Keratinocyte (primary cell): ENCODE measurements at regions not wholly inside any gene's neighbourhood (a gene's known extent, or its start where the extent isn't known, plus 50 kb on each side); places are given as distances from the start of the nearest gene placed in this dataset.

ENCODE experiments used
- DNase-seq: peaks from one replicate; pipeline ENCODE4 v3.0.0-alpha.2; 2011; ENCODE audit warnings: low read depth, missing footprints, low spot score
- FAIRE-seq: peaks from 2 replicates; lab custom pipeline; 2011; peaks lifted over from hg19 to GRCh38; lab: Jason Lieb, UNC
- H2AFZ ChIP-seq: 2 replicates; pipeline ENCODE4 v1.6.0; 2012; ENCODE audit warnings: low read length, control low read depth, inconsistent platforms; ENCODE audit not compliant: control insufficient read depth
- H3K27ac ChIP-seq: 2 replicates; pipeline ENCODE4 v1.5.1; 2011; ENCODE audit warnings: low read length; ENCODE audit not compliant: control insufficient read depth, insufficient read depth
- H3K27me3 ChIP-seq: 3 replicates; pipeline ENCODE4 v1.6.0; 2011; ENCODE audit warnings: low read length; ENCODE audit not compliant: control insufficient read depth, insufficient read depth; ENCODE audit errors: extremely low read depth
- H3K36me3 ChIP-seq, 2 experiments: 2 replicates in 1 of 2; 3 replicates in 1 of 2; pipeline ENCODE4 v1.5.1; 2011; ENCODE audit warnings: low read length in 2 of 2, mild to moderate bottlenecking in 1 of 2; ENCODE audit not compliant: control insufficient read depth in 2 of 2, insufficient read depth in 2 of 2; ENCODE audit errors: extremely low read depth in 1 of 2
- H3K4me1 ChIP-seq: 3 replicates; pipeline ENCODE4 v1.5.1; 2011; ENCODE audit warnings: low read length; ENCODE audit not compliant: control insufficient read depth, insufficient read depth; ENCODE audit errors: extremely low read depth
- H3K4me2 ChIP-seq: 3 replicates; pipeline ENCODE4 v1.6.0; 2011; ENCODE audit warnings: low read depth, low read length; ENCODE audit not compliant: control insufficient read depth, insufficient read depth; ENCODE audit errors: extremely low read depth
- H3K4me3 ChIP-seq, 3 experiments: fragments of 200-600 bp in 1 of 3; sonication (generic) in 1 of 3; 2 replicates in 2 of 3; 3 replicates in 1 of 3; pipeline ENCODE4 v1.5.1; 2011 to 2016; ENCODE audit warnings: low read length in 3 of 3, mild to moderate bottlenecking in 3 of 3, control low read depth in 2 of 3, inconsistent platforms in 1 of 3, low read depth in 1 of 3, mixed read lengths in 1 of 3, mixed run types in 1 of 3, moderate library complexity in 1 of 3; ENCODE audit not compliant: control insufficient read depth in 2 of 3, insufficient read depth in 2 of 3; ENCODE audit errors: extremely low read depth in 1 of 3
- H3K79me2 ChIP-seq: 2 replicates; pipeline ENCODE4 v1.6.0; 2012; ENCODE audit warnings: low read length; ENCODE audit not compliant: control insufficient read depth, insufficient read depth
- H3K9ac ChIP-seq: 3 replicates; pipeline ENCODE4 v1.6.0; 2011; ENCODE audit warnings: low read length; ENCODE audit not compliant: control insufficient read depth, insufficient read depth; ENCODE audit errors: extremely low read depth
- H3K9me1 ChIP-seq: 3 replicates; pipeline ENCODE4 v1.6.0; 2011; ENCODE audit warnings: low read length; ENCODE audit not compliant: control insufficient read depth, insufficient read depth; ENCODE audit errors: extremely low read depth
- H3K9me3 ChIP-seq: 2 replicates; pipeline ENCODE4 v1.5.1; 2012; ENCODE audit warnings: low read depth, low read length; ENCODE audit not compliant: control insufficient read depth
- H4K20me1 ChIP-seq: 3 replicates; pipeline ENCODE4 v1.6.0; 2011; ENCODE audit warnings: low read length; ENCODE audit not compliant: control insufficient read depth, insufficient read depth; ENCODE audit errors: extremely low read depth
- CTCF ChIP-seq, 3 experiments: IDR thresholded peaks in 1 of 3; conservative IDR thresholded peaks in 1 of 3; optimal IDR thresholded peaks in 1 of 3; 2 replicates in 2 of 3; 3 replicates in 1 of 3; pipeline versions ENCODE3 to v1.5.1; 2011; ENCODE audit warnings: low read length in 3 of 3, mild to moderate bottlenecking in 3 of 3, moderate library complexity in 2 of 3, control low read depth in 1 of 3, inconsistent platforms in 1 of 3; ENCODE audit not compliant: insufficient read depth in 2 of 3; ENCODE audit errors: extremely low read depth in 1 of 3
- EZH2 ChIP-seq: IDR thresholded peaks from one replicate; pipeline ENCODE4 v1.6.1; 2012; ENCODE audit warnings: inconsistent platforms, mild to moderate bottlenecking, low read length, moderate library complexity
- dilution Hi-C: fragments of 300-500 bp; cut with MboI; formaldehyde crosslinking; loops from one replicate; pipeline ENCODE4 v1.7.0; 2020; ENCODE audit warnings: low sequenced_read_pairs; ENCODE audit not compliant: extremely low pct_ligation_motif_present

DNA sequence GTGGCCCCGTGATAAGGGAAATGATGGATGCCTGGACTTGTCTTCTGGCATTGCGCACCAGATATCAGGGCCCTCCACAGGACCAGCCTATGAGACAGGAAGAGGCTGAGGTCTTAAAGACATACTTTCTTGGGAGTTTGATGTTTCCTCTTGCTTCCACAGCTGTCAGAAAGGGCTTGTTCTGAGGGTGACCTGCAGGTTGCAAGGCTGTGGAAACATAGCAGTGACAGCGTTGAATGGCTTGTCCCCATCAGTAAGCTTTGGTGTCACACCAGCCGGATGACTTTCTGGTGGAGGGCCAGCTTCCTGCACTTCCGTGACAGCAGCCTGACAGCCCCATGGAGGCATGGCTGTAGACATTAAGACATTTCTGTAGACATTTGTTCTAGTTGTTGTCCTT lies 143.2 kb downstream of the C9orf152 start:
- FAIRE-seq, result no peak
- H3K27me3 ChIP-seq, result no peaks in the 10 kb centered on the region
- peaks cover 7 to 37% of the 10 kb centered on the region in 2 experiments for H3K36me3 ChIP-seq
- no peak overlapping the region for H3K9ac ChIP-seq
- peaks cover 35% of the 10 kb centered on the region for H4K20me1 ChIP-seq
- no peak overlapping the region for H3K4me2 ChIP-seq
- peaks cover 3% of the 10 kb centered on the region for H3K9me1 ChIP-seq
- DNase-seq, result no peak
- dilution Hi-C loops, result loop anchor here (25.0 kb wide), 1 partner anchor 153 kb away; no protein-coding TSS in a partner anchor
- no peak overlapping the region for H3K4me3 ChIP-seq
- no peaks in the 10 kb centered on the region for H3K4me1 ChIP-seq
- no peaks in the 10 kb centered on the region for H3K9me3 ChIP-seq
- TF ChIP-seq EZH2, result no peak
- TF ChIP-seq CTCF (optimal IDR thresholded peaks at IDR 0.05 in 1 of 3, IDR thresholded peaks at IDR 0.05 in 1 of 3, conservative IDR thresholded peaks at IDR 0.05 in 1 of 3; ENCODE audit: extremely low read depth in 1 of 3, insufficient read depth in 2 of 3, low read length in 3 of 3), result no peak
- no peak overlapping the region for H3K27ac ChIP-seq
- peaks cover 98% of the 10 kb centered on the region for H3K79me2 ChIP-seq
- H2AFZ ChIP-seq, result no peak overlapping the region

- Histone ChIP-seq H3K9me3 (no peaks in the 10 kb centered on the region), H3K27ac (no peak overlapping the region), H3K4me2 (no peak overlapping the region), H3K9ac (no peak overlapping the region), H3K4me3 (no peak overlapping the region), H3K27me3 (no peaks in the 10 kb centered on the region), H3K36me3 (peaks cover 10 to 40% of the 10 kb centered on the region in 2 experiments), H4K20me1 (peaks cover 28% of the 10 kb centered on the region), H3K9me1 (peaks cover 3% of the 10 kb centered on the region), H2AFZ (no peak overlapping the region), H3K4me1 (no peaks in the 10 kb centered on the region), H3K79me2 (peaks cover 97% of the 10 kb centered on the region)
- DNase-seq (no peak), FAIRE-seq (no peak)
- TF ChIP-seq CTCF (optimal IDR thresholded peaks at IDR 0.05 in 1 of 3, IDR thresholded peaks at IDR 0.05 in 1 of 3, conservative IDR thresholded peaks at IDR 0.05 in 1 of 3; ENCODE audit: extremely low read depth in 1 of 3, insufficient read depth in 2 of 3, low read length in 3 of 3) (no peak), EZH2 (no peak)
- dilution Hi-C loops, result loop anchor here (25.0 kb wide), 1 partner anchor 153 kb away; no protein-coding TSS in a partner anchor
Observed at GRCh38 chr9:110065532-110065931, 142.4 kb downstream of the C9orf152 start.
